ENCODE measurements at regions not wholly inside any gene's neighbourhood (a gene's known extent, or its start where the extent isn't known, plus 50 kb on each side); places are given as distances from the start of the nearest gene placed in this dataset.

DNA sequence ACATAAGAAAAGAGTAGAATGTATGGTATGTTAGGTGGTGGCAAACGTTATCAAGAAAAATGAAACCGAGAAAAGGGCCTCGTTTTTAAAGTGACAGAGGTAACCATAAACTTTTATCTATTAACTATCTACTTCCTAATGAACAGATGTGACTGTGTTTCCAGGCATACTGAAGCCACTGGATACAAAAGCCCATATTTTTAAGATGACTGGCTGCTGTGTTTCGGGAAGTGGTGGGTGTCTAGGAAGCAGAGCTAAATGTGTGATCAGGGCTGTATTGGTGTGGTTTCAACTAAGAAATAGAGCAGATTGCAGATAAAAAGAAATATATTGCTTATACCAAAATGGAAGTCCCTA is 71.8 kb downstream of the CHRM3 start:
- H3K4me3 ChIP-seq = no peak overlapping the region
- no peak overlapping the region for H3K27ac ChIP-seq (ENCODE audit: extremely low read depth, low read depth, low read length)
- FAIRE-seq (no peak), DNase-seq (ENCODE audit: extremely low read depth in 1 of 4, low spot score in 3 of 4) (no peak), ATAC-seq (no peak)
- H3K79me2 ChIP-seq (ENCODE audit: control insufficient read depth, insufficient read depth, low read length) = no peaks in the 10 kb centered on the region
- no peaks in the 10 kb centered on the region for H3K9me1 ChIP-seq (ENCODE audit: control insufficient read depth, insufficient read depth, low read length)
- no peaks in the 10 kb centered on the region for H3K27me3 ChIP-seq (ENCODE audit: control insufficient read depth in 2 of 2, insufficient read depth in 2 of 2, low read length in 2 of 2)
- H3K9ac ChIP-seq (ENCODE audit: insufficient read depth in 1 of 2, low read depth in 2 of 2, low read length in 2 of 2) = no peak overlapping the region
- 0% methylated on average over 4 of the region's 4 CpGs for whole genome bisulfite sequencing (ENCODE audit: insufficient coverage, low coverage, missing lambda C conversion rate)
- H2AFZ ChIP-seq (ENCODE audit: low read depth, low read length) = no peak overlapping the region
- intact Hi-C loops (cut with micrococcal nuclease) = no loop called here
- H3K4me1 ChIP-seq (replicated peaks in 1 of 2; ENCODE audit: control insufficient read depth in 2 of 2, insufficient read depth in 2 of 2, low read length in 2 of 2) = no peaks in the 10 kb centered on the region
- no peak for TF ChIP-seq CXXC5 (CRISPR knock-in tag; IDR thresholded peaks at IDR 0.05)
- no peak for TF ChIP-seq JUNB (CRISPR knock-in tag; conservative IDR thresholded peaks at IDR 0.05)
- H4K20me1 ChIP-seq (replicated peaks; ENCODE audit: control insufficient read depth, insufficient read depth, low read length) = no peaks in the 10 kb centered on the region
- H3K4me2 ChIP-seq (ENCODE audit: insufficient read depth, low read length) = no peak overlapping the region
- no peaks in the 10 kb centered on the region for H3K36me3 ChIP-seq (ENCODE audit: control insufficient read depth, insufficient read depth, low read length)
- peaks cover 5% of the 10 kb centered on the region; the same call in 1 of the 2 replicates for H3K9me3 ChIP-seq (replicated peaks; ENCODE audit: control insufficient read depth, insufficient read depth, low read depth, low read length)
- in situ Hi-C loops (cut with MboI) = no loop called here
- BruUV-seq (replicated peaks) = no TSS peak
- POLR2A ChIA-PET = no interaction called here
- CTCF ChIA-PET (ENCODE audit: low intra/inter-chr PET ratio) = interaction anchor here (0.6 kb wide), 1 partner anchor 16 kb away, joined by 4 read pairs; no protein-coding TSS in a partner anchor

GRCh38 chr1:239467730-239468129 is 81.4 kb downstream of the CHRM3 start:
- Histone ChIP-seq H3K36me3 (ENCODE audit: control insufficient read depth, insufficient read depth, low read length) (no peaks in the 10 kb centered on the region), H3K4me2 (ENCODE audit: insufficient read depth, low read length) (no peak overlapping the region), H3K9me1 (ENCODE audit: control insufficient read depth, insufficient read depth, low read length) (no peaks in the 10 kb centered on the region), H3K9me3 (replicated peaks; ENCODE audit: control insufficient read depth, insufficient read depth, low read depth, low read length) (no peaks in the 10 kb centered on the region; the same call in 1 of the 2 replicates), H2AFZ (ENCODE audit: low read depth, low read length) (no peak overlapping the region), H3K4me3 (no peak overlapping the region), H3K27me3 (ENCODE audit: control insufficient read depth in 2 of 2, insufficient read depth in 2 of 2, low read length in 2 of 2) (no peaks in the 10 kb centered on the region), H3K27ac (ENCODE audit: extremely low read depth, low read depth, low read length) (no peak overlapping the region), H3K4me1 (replicated peaks in 1 of 2; ENCODE audit: control insufficient read depth in 2 of 2, insufficient read depth in 2 of 2, low read length in 2 of 2) (no peaks in the 10 kb centered on the region), H4K20me1 (replicated peaks; ENCODE audit: control insufficient read depth, insufficient read depth, low read length) (no peaks in the 10 kb centered on the region), H3K9ac (ENCODE audit: insufficient read depth in 1 of 2, low read depth in 2 of 2, low read length in 2 of 2) (no peak overlapping the region), H3K79me2 (ENCODE audit: control insufficient read depth, insufficient read depth, low read length) (no peaks in the 10 kb centered on the region)
- WGBS (ENCODE audit: insufficient coverage, low coverage, missing lambda C conversion rate) = 4% methylated on average over 2 of the region's 2 CpGs
- DNase-seq (ENCODE audit: extremely low read depth in 1 of 4, low spot score in 3 of 4) (no peak), ATAC-seq (no peak), FAIRE-seq (no peak)
- in situ Hi-C loops (cut with MboI) = no loop called here
- POLR2A ChIA-PET = no interaction called here
- CTCF ChIA-PET (ENCODE audit: low intra/inter-chr PET ratio) = no interaction called here
- BruUV-seq (replicated peaks) = no TSS peak
- intact Hi-C loops (cut with micrococcal nuclease) = no loop called here
- TF ChIP-seq, protein P1, sequence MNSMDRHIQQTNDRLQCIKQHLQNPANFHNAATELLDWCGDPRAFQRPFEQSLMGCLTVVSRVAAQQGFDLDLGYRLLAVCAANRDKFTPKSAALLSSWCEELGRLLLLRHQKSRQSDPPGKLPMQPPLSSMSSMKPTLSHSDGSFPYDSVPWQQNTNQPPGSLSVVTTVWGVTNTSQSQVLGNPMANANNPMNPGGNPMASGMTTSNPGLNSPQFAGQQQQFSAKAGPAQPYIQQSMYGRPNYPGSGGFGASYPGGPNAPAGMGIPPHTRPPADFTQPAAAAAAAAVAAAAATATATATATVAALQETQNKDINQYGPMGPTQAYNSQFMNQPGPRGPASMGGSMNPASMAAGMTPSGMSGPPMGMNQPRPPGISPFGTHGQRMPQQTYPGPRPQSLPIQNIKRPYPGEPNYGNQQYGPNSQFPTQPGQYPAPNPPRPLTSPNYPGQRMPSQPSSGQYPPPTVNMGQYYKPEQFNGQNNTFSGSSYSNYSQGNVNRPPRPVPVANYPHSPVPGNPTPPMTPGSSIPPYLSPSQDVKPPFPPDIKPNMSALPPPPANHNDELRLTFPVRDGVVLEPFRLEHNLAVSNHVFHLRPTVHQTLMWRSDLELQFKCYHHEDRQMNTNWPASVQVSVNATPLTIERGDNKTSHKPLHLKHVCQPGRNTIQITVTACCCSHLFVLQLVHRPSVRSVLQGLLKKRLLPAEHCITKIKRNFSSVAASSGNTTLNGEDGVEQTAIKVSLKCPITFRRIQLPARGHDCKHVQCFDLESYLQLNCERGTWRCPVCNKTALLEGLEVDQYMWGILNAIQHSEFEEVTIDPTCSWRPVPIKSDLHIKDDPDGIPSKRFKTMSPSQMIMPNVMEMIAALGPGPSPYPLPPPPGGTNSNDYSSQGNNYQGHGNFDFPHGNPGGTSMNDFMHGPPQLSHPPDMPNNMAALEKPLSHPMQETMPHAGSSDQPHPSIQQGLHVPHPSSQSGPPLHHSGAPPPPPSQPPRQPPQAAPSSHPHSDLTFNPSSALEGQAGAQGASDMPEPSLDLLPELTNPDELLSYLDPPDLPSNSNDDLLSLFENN (IDR thresholded peaks at IDR 0.05; ENCODE audit: low read depth in 2 of 2, low read length in 2 of 2) = no peak
- TF ChIP-seq CAMTA2 (CRISPR knock-in tag; conservative IDR thresholded peaks at IDR 0.05) (no peak), ZNF507 (tag; conservative IDR thresholded peaks at IDR 0.05) (no peak), PHF21A (IDR thresholded peaks at IDR 0.05; ENCODE audit: borderline replicate concordance, low read depth) (no peak), SMARCA4 (IDR thresholded peaks at IDR 0.05) (no peak), L3MBTL2 (IDR thresholded peaks at IDR 0.05) (no peak), PHB (CRISPR knock-in tag; IDR thresholded peaks at IDR 0.05) (no peak), ZNF12 (CRISPR knock-in tag; IDR thresholded peaks at IDR 0.05) (no peak), ZNF76 (CRISPR knock-in tag; IDR thresholded peaks at IDR 0.05; ENCODE audit: borderline replicate concordance) (no peak), MED1 (CRISPR knock-in tag; IDR thresholded peaks at IDR 0.05; ENCODE audit: borderline replicate concordance) (no peak), TFAM (CRISPR knock-in tag; conservative IDR thresholded peaks at IDR 0.05) (no peak), ZNF354B (CRISPR knock-in tag; IDR thresholded peaks at IDR 0.05) (no peak), MIER1 (IDR thresholded peaks at IDR 0.05; ENCODE audit: low read depth) (no peak), CC2D1A (IDR thresholded peaks at IDR 0.05) (no peak), ZNF263 (CRISPR knock-in tag; IDR thresholded peaks at IDR 0.05; ENCODE audit: borderline replicate concordance) (no peak)

All from K562 (cell line).